ENCODE measurements at regions not wholly inside any gene's neighbourhood (a gene's known extent, or its start where the extent isn't known, plus 50 kb on each side); places are given as distances from the start of the nearest gene placed in this dataset.
"Not testable (repeated sequence)": the region's sequence is repeated elsewhere in the genome, so short reads cannot be mapped to it uniquely, and the experiment has no call there.

DNA sequence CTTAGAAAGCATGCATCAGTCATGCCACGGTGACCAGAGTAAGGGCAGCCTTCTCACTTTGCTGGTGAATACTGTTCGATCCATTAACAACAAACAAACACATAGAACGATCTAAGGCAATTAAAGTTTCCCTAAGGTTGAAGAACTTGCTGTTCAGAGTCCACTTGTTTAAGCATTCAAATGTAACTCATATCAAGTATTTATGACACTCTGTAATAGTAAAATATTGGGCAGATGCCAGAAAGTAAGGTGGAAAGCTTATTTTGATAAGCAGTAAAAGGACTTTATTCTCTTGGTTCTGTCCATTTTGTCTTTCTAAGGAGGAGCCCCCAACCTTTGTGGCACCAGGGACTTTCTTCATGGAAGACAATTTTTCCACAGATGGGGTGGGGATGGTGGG, 64.9 kb downstream of the KLRB1 start:
- TF ChIP-seq CTCF (conservative IDR thresholded peaks at IDR 0.05; ENCODE audit: low read length); EZH2phosphoT487 (IDR thresholded peaks at IDR 0.05; ENCODE audit: borderline replicate concordance, low read depth, low read length): not testable (repeated sequence)
